ENCODE measurements at regions not wholly inside any gene's neighbourhood (a gene's known extent, or its start where the extent isn't known, plus 50 kb on each side); places are given as distances from the start of the nearest gene placed in this dataset.

GRCh38 chr4:17276776-17277175 is 235.1 kb downstream of the QDPR start:
- TF ChIP-seq CTCF (optimal IDR thresholded peaks at IDR 0.05 in 1 of 3, IDR thresholded peaks at IDR 0.05 in 1 of 3, conservative IDR thresholded peaks at IDR 0.05 in 1 of 3; ENCODE audit: extremely low read depth in 1 of 3, insufficient read depth in 2 of 3, low read length in 3 of 3) (no peak), EZH2 (IDR thresholded peaks at IDR 0.05; ENCODE audit: low read length) (no peak)

Data from keratinocyte (primary cell).